H9 (cell line): ENCODE measurements at regions not wholly inside any gene's neighbourhood (a gene's known extent, or its start where the extent isn't known, plus 50 kb on each side); places are given as distances from the start of the nearest gene placed in this dataset.

Experiments used
- DNase-seq: peaks from one replicate; pipeline ENCODE4 v3.0.0-alpha.2; 2017
- H2AFZ ChIP-seq: one replicate; pipeline ENCODE4 v1.6.1; 2013; ENCODE audit warnings: mild to moderate bottlenecking, low read length, control low read depth, moderate library complexity
- H2AK5ac ChIP-seq: 2 replicates; pipeline ENCODE4 v1.6.1; 2013; ENCODE audit warnings: low read length, control low read depth, mixed read lengths; ENCODE audit not compliant: insufficient read length
- H2BK120ac ChIP-seq: one replicate; pipeline ENCODE4 v1.6.1; 2013; ENCODE audit warnings: low read depth, mild to moderate bottlenecking, low read length, control low read depth, inconsistent platforms; ENCODE audit not compliant: poor library complexity, severe bottlenecking
- H2BK12ac ChIP-seq: 2 replicates; pipeline ENCODE4 v1.6.1; 2013; ENCODE audit warnings: low read length, control low read depth, mixed read lengths, low read depth; ENCODE audit not compliant: insufficient read length
- H2BK15ac ChIP-seq: 2 replicates; pipeline ENCODE4 v1.6.1; 2013; ENCODE audit warnings: low read depth, low read length, control low read depth
- H2BK20ac ChIP-seq: one replicate; pipeline ENCODE4 v1.6.1; 2013; ENCODE audit warnings: low read depth, mild to moderate bottlenecking, low read length, control low read depth, inconsistent platforms; ENCODE audit not compliant: poor library complexity, severe bottlenecking
- H2BK5ac ChIP-seq: 2 replicates; pipeline ENCODE4 v1.6.1; 2013; ENCODE audit warnings: low read length, control low read depth, mixed read lengths; ENCODE audit not compliant: insufficient read length
- H3K14ac ChIP-seq: 2 replicates; pipeline ENCODE4 v1.6.1; 2013; ENCODE audit warnings: low read length, control low read depth; ENCODE audit not compliant: insufficient read depth
- H3K18ac ChIP-seq: 2 replicates; pipeline ENCODE4 v1.6.1; 2013; ENCODE audit warnings: low read depth, mild to moderate bottlenecking, mixed read lengths, low read length, control low read depth; ENCODE audit not compliant: insufficient read length
- H3K23ac ChIP-seq: 2 replicates; pipeline ENCODE4 v1.6.1; 2013; ENCODE audit warnings: low read length, control low read depth, mixed read lengths, low read depth; ENCODE audit not compliant: insufficient read length
- H3K23me2 ChIP-seq: 2 replicates; pipeline ENCODE4 v1.6.1; 2013; ENCODE audit warnings: low read depth, mild to moderate bottlenecking, mixed read lengths, low read length, control low read depth; ENCODE audit not compliant: insufficient read length, poor library complexity, severe bottlenecking
- H3K27ac ChIP-seq: 2 replicates; pipeline ENCODE4 v1.5.1; 2013; ENCODE audit warnings: low read length, control low read depth, mixed read lengths, low read depth; ENCODE audit not compliant: insufficient read length
- H3K27me3 ChIP-seq: 2 replicates; pipeline ENCODE4 v1.6.1; 2013; ENCODE audit warnings: low read length, control low read depth, inconsistent platforms; ENCODE audit not compliant: insufficient read depth
- H3K4ac ChIP-seq: 2 replicates; pipeline ENCODE4 v1.6.1; 2013; ENCODE audit warnings: low read depth, mild to moderate bottlenecking, control low read depth, inconsistent platforms, low read length, moderate library complexity
- H3K4me1 ChIP-seq: 2 replicates; pipeline ENCODE4 v1.6.1; 2013; ENCODE audit warnings: low read length, control low read depth, inconsistent platforms; ENCODE audit not compliant: insufficient read depth
- H3K4me2 ChIP-seq: 2 replicates; pipeline ENCODE4 v1.6.1; 2013; ENCODE audit warnings: low read length, control low read depth, mixed read lengths; ENCODE audit not compliant: insufficient read length, insufficient read depth
- H3K56ac ChIP-seq: 2 replicates; pipeline ENCODE4 v1.6.1; 2013; ENCODE audit warnings: low read depth, mild to moderate bottlenecking, mixed read lengths, low read length, control low read depth; ENCODE audit not compliant: insufficient read length
- H3K79me1 ChIP-seq: 2 replicates; pipeline ENCODE4 v1.6.1; 2013; ENCODE audit warnings: low read depth, mild to moderate bottlenecking, moderate library complexity, low read length, control low read depth, inconsistent platforms; ENCODE audit not compliant: insufficient read depth, poor library complexity, severe bottlenecking
- H3K79me2 ChIP-seq: 2 replicates; pipeline ENCODE4 v1.6.1; 2013; ENCODE audit warnings: low read length, control low read depth, inconsistent platforms; ENCODE audit not compliant: insufficient read depth
- H3K9ac ChIP-seq: 2 replicates; pipeline ENCODE4 v1.6.1; 2013; ENCODE audit warnings: low read length, control low read depth, mixed read lengths; ENCODE audit not compliant: insufficient read length; ENCODE audit errors: extremely low read depth
- H3K9me3 ChIP-seq: one replicate; pipeline ENCODE4 v1.6.1; 2013; ENCODE audit warnings: low read depth, low read length, inconsistent platforms; ENCODE audit not compliant: control insufficient read depth
- H3T11ph ChIP-seq: one replicate; pipeline ENCODE4 v1.6.1; 2013; ENCODE audit warnings: mild to moderate bottlenecking, low read length, control low read depth, inconsistent platforms
- H4K20me1 ChIP-seq: one replicate; pipeline ENCODE4 v1.6.1; 2013; ENCODE audit not compliant: control insufficient read depth, insufficient read length, insufficient read depth
- H4K5ac ChIP-seq: 2 replicates; pipeline ENCODE4 v1.6.1; 2013; ENCODE audit warnings: low read depth, mild to moderate bottlenecking, mixed read lengths, low read length, control low read depth; ENCODE audit not compliant: insufficient read length
- H4K8ac ChIP-seq: replicated peaks from 2 replicates; pipeline ENCODE4 v1.6.1; 2013; ENCODE audit warnings: low read length, control low read depth, mixed read lengths, low read depth; ENCODE audit not compliant: insufficient read length
- H4K91ac ChIP-seq: 2 replicates; pipeline ENCODE4 v1.6.1; 2013; ENCODE audit warnings: low read depth, mild to moderate bottlenecking, moderate library complexity, mixed read lengths, low read length, control low read depth; ENCODE audit not compliant: insufficient read length
- H3K27ac Mint-ChIP-seq, 3 experiments: 2 replicates in 2 of 3; 3 replicates in 1 of 3; pipeline ENCODE4 v1.8.0; 2020 to 2021; ENCODE audit warnings: mixed read lengths in 3 of 3, mild to moderate bottlenecking in 1 of 3, moderate library complexity in 1 of 3
- H3K27me3 Mint-ChIP-seq: 2 replicates; pipeline ENCODE4 v1.8.0; 2021; ENCODE audit warnings: low read depth, mild to moderate bottlenecking, moderate library complexity, mixed read lengths
- H3K36me3 Mint-ChIP-seq, 3 experiments: 2 replicates in 2 of 3; 3 replicates in 1 of 3; pipeline ENCODE4 v1.8.0; 2020 to 2021; ENCODE audit warnings: low read depth in 3 of 3, mixed read lengths in 3 of 3; ENCODE audit not compliant: insufficient read depth in 1 of 3
- H3K4me1 Mint-ChIP-seq, 2 experiments: 2 replicates each; pipeline ENCODE4 v1.8.0; 2020; ENCODE audit warnings: mixed read lengths in 2 of 2
- H3K4me3 Mint-ChIP-seq, 2 experiments: 2 replicates in 1 of 2; 3 replicates in 1 of 2; pipeline ENCODE4 v1.8.0; 2020 to 2021; ENCODE audit warnings: mild to moderate bottlenecking in 2 of 2, mixed read lengths in 2 of 2, moderate library complexity in 1 of 2
- H3K9me3 Mint-ChIP-seq, 2 experiments: 2 replicates in 1 of 2; 3 replicates in 1 of 2; pipeline ENCODE4 v1.8.0; 2020; ENCODE audit warnings: mild to moderate bottlenecking in 2 of 2, mixed read lengths in 2 of 2, moderate library complexity in 1 of 2
- CTCF ChIP-seq: fragments of 200-600 bp; sonication (generic); conservative IDR thresholded peaks from 3 replicates; pipeline ENCODE4 v1.8.0; 2021; ENCODE audit warnings: antibody characterized with exemption, mild to moderate bottlenecking
- WGBS: extraction: QIAGEN DNeasy Blood & Tissue Kit; methylation state at CpG from one replicate; pipeline ENCODE4 v1.1.7; 2013; ENCODE audit warnings: missing lambda C conversion rate, low lambda C conversion rate, mixed read lengths; ENCODE audit not compliant: insufficient read length; ENCODE audit errors: extremely low coverage; 5-methylcytosine and 5-hydroxymethylcytosine counted together

DNA sequence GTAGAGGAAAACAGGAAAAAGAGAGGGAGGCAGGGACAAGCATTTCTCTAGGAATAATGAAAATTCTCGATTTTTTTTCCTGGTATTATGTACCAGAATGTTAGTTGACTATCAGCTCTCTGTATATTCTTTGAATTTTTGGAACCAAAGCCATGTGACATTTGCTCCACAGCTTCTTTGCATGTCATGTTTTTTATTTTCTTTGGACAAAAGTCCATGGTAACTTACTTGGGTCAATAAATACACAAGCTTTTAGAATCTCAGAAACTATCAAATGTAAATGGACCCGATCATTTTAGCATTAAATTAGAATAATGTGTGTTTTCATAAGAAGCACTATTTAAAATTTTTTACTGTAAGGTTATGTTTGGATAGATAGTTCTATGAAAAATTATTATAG lies 320.5 kb downstream of the ZIC1 start:
- Histone ChIP-seq H4K8ac (no peak overlapping the region), H3K4me1 (no peaks in the 10 kb centered on the region; the same call in 1 of the 2 replicates), H3K14ac (no peak overlapping the region), H2AFZ (no peak overlapping the region), H3K27me3 (no peaks in the 10 kb centered on the region), H3K79me2 (no peaks in the 10 kb centered on the region), H3K23me2 (no peaks in the 10 kb centered on the region), H2BK5ac (no peak overlapping the region), H3K56ac (no peak overlapping the region), H3K4me2 (no peak overlapping the region), H2BK15ac (no peak overlapping the region), H4K91ac (no peak overlapping the region), H3K9me3 (no peaks in the 10 kb centered on the region), H4K5ac (no peak overlapping the region), H2AK5ac (no peak overlapping the region), H2BK20ac (no peak overlapping the region), H3K79me1 (no peaks in the 10 kb centered on the region), H4K20me1 (no peaks in the 10 kb centered on the region), H3K18ac (no peak overlapping the region), H3K27ac (no peak overlapping the region), H3T11ph (no peak overlapping the region), H3K23ac (no peak overlapping the region), H2BK120ac (no peak overlapping the region), H3K9ac (no peak overlapping the region), H3K4ac (no peak overlapping the region), H2BK12ac (no peak overlapping the region)
- Mint-ChIP-seq H3K4me3 (no peak overlapping the region), H3K27me3 (no peaks in the 10 kb centered on the region), H3K36me3 (peaks cover 0 to 3% (median 2%) of the 10 kb centered on the region in 3 experiments; a peak in 2 of 7 replicates), H3K27ac (peak overlapping the region in 2 of 3 experiments; percentile 83 to 88; a peak in 3 of 7 replicates), H3K4me1 (peaks cover 28 to 30% of the 10 kb centered on the region in 2 experiments), H3K9me3 (peaks cover 2% of the 10 kb centered on the region in 2 experiments; a peak in 4 of 5 replicates)
- DNase-seq = no peak
- TF ChIP-seq CTCF = no peak
- whole genome bisulfite sequencing = no CpG with 5 or more reads among the region's 2 CpGs
